PFSK-1 (cell line): ENCODE measurements at regions not wholly inside any gene's neighbourhood (a gene's known extent, or its start where the extent isn't known, plus 50 kb on each side); places are given as distances from the start of the nearest gene placed in this dataset.

Source experiments
- FOXP2 ChIP-seq: optimal IDR thresholded peaks from 2 replicates; pipeline ENCODE3; 2011; ENCODE audit warnings: borderline replicate concordance, control low read depth, inconsistent platforms; ENCODE audit not compliant: insufficient read depth; ENCODE audit errors: extremely low read length, extremely low read depth
- POLR2AphosphoS5 ChIP-seq: IDR thresholded peaks from 2 replicates; pipeline ENCODE4 v1.6.1; 2012; ENCODE audit warnings: low read depth, mild to moderate bottlenecking, control low read depth, low read length, moderate library complexity
- REST ChIP-seq, 2 experiments: IDR thresholded peaks; 2 replicates each; pipeline versions ENCODE4 v1.6.1 to v1.8.0; 2011 to 2012; ENCODE audit warnings: low read depth in 2 of 2, low read length in 2 of 2, control low read depth in 1 of 2, inconsistent platforms in 1 of 2, mild to moderate bottlenecking in 1 of 2, moderate library complexity in 1 of 2; ENCODE audit not compliant: insufficient read depth in 1 of 2
- SIN3A ChIP-seq: IDR thresholded peaks from 2 replicates; pipeline ENCODE4 v1.6.1; 2012; ENCODE audit warnings: mild to moderate bottlenecking, low read length, moderate library complexity, borderline replicate concordance; ENCODE audit not compliant: insufficient read depth
- TAF1 ChIP-seq: IDR thresholded peaks from 2 replicates; pipeline ENCODE4 v1.6.1; 2012; ENCODE audit warnings: low read length, control low read depth, borderline replicate concordance; ENCODE audit not compliant: insufficient read depth

GRCh38 chr18:42559069-42559690 is 556.3 kb downstream of the RIT2 start:
- TF ChIP-seq REST (IDR thresholded peaks at IDR 0.05; ENCODE audit: insufficient read depth in 1 of 2, low read depth in 2 of 2, low read length in 2 of 2) (no peak), POLR2AphosphoS5 (no peak), TAF1 (no peak), SIN3A (no peak), FOXP2 (no peak)

GRCh38 chr18:42561521-42561920 is 554.0 kb downstream of the RIT2 start:
- TF ChIP-seq TAF1 (no peak), POLR2AphosphoS5 (no peak), REST (IDR thresholded peaks at IDR 0.05; ENCODE audit: insufficient read depth in 1 of 2, low read depth in 2 of 2, low read length in 2 of 2) (no peak), SIN3A (no peak), FOXP2 (no peak)

DNA sequence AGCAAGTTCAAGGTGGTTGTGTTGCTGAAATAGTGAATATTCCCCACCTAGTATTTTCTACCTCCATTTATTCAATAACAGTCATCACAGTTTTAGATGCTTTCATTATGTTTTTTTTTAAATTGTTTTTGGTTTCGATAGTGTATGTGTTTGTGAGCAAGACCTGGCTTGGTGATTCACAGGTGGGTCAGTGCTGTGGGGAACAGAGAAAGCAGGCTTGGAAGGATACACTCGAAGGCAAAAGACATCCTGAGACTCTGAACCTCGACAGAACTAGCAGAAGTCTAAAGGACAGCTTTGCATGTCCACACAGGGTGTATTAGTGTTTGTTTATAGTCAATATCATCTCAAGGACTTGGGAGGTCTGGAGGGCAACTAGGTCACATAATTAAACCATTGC is 551.5 kb downstream of the RIT2 start:
- TF ChIP-seq SIN3A: no peak

DNA sequence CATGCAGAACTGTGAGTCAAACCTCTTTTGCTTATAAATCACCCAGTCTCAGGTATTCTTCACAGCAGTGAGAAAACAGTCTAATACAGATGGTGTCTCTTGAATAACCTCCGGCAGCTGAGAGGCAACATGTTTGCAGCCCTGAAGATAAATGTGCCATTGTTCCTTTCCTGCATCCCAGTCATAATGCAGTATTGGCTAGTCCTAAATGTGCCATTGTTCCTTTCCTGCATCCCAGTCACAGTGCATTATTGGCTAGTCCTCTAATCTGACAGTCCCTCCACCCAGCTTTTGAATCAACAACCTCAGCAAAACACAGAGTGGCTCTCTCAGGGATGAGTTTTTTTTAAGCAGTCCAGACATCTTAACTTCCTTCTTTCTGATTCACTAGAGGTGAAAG is 550.7 kb downstream of the RIT2 start:
- TF ChIP-seq TAF1 (no peak), POLR2AphosphoS5 (no peak), SIN3A (no peak), REST (IDR thresholded peaks at IDR 0.05; ENCODE audit: insufficient read depth in 1 of 2, low read depth in 2 of 2, low read length in 2 of 2) (no peak), FOXP2 (no peak)

GRCh38 chr18:42568773-42569172 is 546.7 kb downstream of the RIT2 start:
- TF ChIP-seq SIN3A (no peak), POLR2AphosphoS5 (no peak), REST (IDR thresholded peaks at IDR 0.05; ENCODE audit: insufficient read depth in 1 of 2, low read depth in 2 of 2, low read length in 2 of 2) (no peak), FOXP2 (no peak), TAF1 (no peak)
